ENCODE measurements at regions not wholly inside any gene's neighbourhood (a gene's known extent, or its start where the extent isn't known, plus 50 kb on each side); places are given as distances from the start of the nearest gene placed in this dataset.

DNA sequence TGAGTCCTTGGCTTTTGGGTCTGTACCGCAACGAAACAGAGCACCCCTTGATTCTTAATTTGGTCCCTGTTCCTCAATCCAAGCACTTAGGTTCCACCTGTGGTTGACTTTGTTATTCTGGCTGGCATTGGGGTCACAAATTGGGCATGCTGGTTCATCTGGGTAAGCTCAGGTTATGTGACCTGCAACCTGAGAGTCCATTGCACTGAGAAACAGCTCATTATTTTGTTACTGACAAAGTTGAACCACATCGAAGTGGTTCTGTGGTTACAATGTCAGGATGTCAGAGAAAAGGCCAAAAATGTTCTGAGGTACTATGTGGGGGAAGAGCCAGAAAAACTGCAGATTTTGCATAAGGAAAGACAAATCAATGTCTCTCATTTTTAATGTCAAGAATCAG lies 74.2 kb downstream of the ZNF621 start:
- TF ChIP-seq CTCF (conservative IDR thresholded peaks at IDR 0.05 in 1 of 2, IDR thresholded peaks at IDR 0.05 in 1 of 2; ENCODE audit: low read depth in 1 of 2, low read length in 2 of 2), result no peak
- no peak for TF ChIP-seq EZH2 (IDR thresholded peaks at IDR 0.05; ENCODE audit: low read length, missing control alignments)

Data from fibroblast of lung (primary cell).